NCI-H2196 (cell line): ENCODE measurements at regions not wholly inside any gene's neighbourhood (a gene's known extent, or its start where the extent isn't known, plus 50 kb on each side); places are given as distances from the start of the nearest gene placed in this dataset.
"Not testable (repeated sequence)": the region's sequence is repeated elsewhere in the genome, so short reads cannot be mapped to it uniquely, and the experiment has no call there.

Experiments used
- DNase-seq: peaks from one replicate; lab custom pipeline; 2025; ENCODE audit not compliant: unreplicated experiment; lab: John Stamatoyannopoulos, UW

GRCh38 chr1:83058327-83058726 lies 940.6 kb downstream of the TTLL7 start:
- DNase-seq, result no peak

DNA sequence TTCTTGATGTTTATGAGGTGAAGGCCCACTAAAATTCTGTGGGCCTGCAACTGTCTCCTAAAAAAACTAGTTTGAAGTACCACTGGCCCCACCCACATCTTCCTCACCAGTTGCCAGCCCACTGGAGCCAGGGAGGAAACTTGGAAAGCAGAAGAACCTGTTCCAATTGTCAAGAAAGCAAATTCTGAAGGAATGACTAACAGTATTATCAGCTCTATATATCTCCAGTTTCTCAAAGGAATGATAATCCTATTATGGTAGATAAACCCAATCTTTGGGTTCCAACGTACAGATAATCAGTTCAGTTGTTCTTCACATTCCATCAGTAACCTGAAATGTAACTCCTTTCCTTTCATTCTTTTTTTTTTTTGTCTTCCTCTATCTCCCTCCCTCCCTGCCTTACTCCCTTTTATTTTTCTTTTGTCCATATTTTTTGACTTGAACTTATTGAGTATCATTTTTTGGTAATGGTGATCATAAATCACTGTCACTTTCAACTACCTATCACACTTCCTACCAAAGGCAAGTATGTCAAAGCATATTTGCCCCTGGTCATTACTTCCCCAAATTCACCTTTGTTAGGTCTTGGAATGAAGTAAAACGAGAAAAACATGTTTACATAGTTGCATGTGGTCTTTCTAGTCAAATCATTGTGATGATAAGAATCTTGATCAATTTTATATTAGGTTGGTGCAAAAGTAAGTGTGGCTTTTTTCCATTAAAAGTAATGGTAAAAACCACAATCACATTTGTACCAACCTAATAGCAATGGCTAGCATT lies 943.4 kb downstream of the TTLL7 start:
- DNase-seq, result no peak

GRCh38 chr1:83053446-83053845 lies 945.5 kb downstream of the TTLL7 start:
- DNase-seq, result no peak

DNA sequence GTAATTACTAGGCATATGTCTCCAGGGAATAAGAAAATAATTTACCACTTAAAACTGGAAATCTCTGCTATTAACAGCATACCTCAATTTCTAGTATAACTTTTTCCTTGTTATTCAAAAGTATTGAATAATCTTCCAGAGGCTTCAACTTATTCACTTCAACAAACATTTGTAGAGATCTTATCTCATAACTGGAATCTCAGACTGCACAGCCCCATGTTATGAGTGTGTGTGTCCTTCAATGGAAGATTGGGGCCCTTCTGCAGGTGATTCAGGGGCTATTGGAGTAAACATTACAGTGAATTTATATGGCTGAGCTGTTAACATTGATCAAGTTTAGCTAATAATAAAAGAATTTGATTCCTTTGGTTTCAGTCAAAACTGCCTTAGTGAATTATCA lies 946.1 kb downstream of the TTLL7 start:
- no peak for DNase-seq

- not testable (repeated sequence) for DNase-seq
These were observed 947.9 kb downstream of the TTLL7 start for GRCh38 chr1:83051053-83051452.

- no peak for DNase-seq
These were observed 955.7 kb downstream of the TTLL7 start for GRCh38 chr1:83043244-83043643.

DNA sequence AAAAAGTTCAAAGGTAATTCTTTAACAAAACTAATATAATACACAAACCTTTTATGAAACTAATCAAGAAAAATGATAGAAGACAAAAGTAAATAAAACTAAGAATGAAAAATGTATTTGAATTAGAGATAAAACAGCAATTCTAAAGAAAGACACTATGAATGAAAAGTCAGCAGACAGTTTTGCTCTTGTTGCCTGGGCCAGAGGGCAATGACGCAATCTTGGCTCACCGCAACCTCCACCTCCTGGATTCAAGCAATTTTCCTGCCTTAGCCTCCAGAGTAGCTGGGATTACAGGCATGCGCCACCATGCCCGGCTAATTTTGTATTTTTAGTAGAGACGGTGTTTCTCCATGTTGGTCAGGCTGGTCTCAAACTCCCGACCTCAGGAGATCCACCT lies 959.8 kb downstream of the TTLL7 start:
- DNase-seq, result not testable (repeated sequence)

DNA sequence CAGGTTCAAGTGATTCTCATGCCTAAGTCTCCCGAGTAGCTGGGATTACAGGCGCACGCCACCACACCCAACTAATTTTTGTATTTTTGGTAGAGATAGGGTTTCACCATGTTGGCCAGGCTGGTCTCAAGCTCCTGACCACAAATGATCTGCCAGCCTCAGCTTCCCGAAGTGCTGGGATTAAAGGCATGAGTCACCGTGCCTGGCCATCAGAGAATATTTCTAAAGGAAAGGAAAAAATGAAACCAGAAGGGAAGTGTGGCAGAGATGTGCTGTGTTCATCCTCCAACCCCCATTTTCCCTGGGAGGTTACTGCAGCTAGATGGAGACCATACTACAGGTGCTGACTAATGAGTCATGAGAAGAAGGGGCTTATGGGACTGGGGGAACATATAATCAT lies 964.1 kb downstream of the TTLL7 start:
- DNase-seq, result no peak

- DNase-seq, result no peak
These were observed 965.2 kb downstream of the TTLL7 start for GRCh38 chr1:83033682-83034081.

DNA sequence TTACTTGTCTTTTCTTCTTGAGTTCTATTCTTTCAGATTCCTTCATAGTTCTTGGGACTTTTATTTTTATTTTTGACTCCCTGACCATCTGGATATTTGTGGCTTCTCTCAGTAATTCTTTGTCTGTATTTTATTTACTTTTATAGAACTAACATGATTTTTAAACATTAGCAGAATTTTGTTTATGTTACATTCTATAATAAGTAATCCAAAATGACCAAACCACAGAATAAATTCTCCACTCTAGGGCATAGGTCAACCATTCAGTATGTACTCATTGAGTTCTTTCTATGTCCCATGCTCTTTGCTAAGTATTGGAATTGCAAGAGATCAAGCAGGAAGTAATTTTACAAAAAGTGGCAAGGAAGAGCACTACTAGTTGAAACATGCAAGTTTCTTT lies 969.0 kb downstream of the TTLL7 start:
- no peak for DNase-seq

- DNase-seq, result no peak
These were observed 969.9 kb downstream of the TTLL7 start for GRCh38 chr1:83029050-83029449.

GRCh38 chr1:83028467-83028866 lies 970.5 kb downstream of the TTLL7 start:
- DNase-seq, result no peak

DNA sequence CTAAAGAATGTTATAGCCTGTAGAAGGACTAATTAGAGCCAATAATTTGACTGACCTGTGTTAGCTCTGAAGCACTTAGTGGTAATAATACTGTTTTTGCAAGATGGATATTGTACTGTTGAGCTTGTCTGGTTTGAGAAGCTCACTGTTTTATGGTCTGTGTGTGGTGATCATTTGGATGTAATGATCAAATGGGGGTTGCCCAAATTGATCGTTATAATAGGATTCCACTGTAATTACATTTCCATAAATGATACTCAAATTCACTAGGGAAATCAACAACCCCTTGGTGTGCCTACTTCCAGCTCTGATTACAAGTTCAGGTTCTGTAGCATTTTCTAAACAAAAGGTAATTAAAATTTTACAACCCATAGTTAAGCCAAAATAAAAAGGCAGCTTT lies 971.4 kb downstream of the TTLL7 start:
- no peak for DNase-seq

GRCh38 chr1:83026745-83027144 lies 972.2 kb downstream of the TTLL7 start:
- DNase-seq, result no peak

GRCh38 chr1:83024251-83024767 lies 974.6 kb downstream of the TTLL7 start:
- no peak for DNase-seq

DNA sequence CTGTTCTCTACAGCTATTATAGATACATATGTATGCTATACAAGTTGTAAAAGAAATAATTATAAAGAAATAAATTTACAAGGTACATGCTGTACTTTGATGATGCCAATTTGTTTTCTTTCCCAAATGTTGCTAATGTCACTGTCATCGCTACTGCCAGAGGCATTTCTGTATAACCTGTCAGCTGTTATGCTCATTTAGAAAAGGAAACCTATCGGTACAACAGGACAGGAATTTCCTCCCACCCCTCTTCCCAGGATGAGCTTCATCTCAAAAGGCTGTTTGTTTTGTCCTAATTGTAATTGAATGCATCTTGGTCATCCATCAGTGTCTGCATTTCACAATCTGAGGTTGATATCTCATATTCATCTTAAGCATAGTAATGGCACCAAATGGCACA lies 975.7 kb downstream of the TTLL7 start:
- DNase-seq, result no peak

- DNase-seq, result no peak
These were observed 976.7 kb downstream of the TTLL7 start for GRCh38 chr1:83022206-83022605.

DNA sequence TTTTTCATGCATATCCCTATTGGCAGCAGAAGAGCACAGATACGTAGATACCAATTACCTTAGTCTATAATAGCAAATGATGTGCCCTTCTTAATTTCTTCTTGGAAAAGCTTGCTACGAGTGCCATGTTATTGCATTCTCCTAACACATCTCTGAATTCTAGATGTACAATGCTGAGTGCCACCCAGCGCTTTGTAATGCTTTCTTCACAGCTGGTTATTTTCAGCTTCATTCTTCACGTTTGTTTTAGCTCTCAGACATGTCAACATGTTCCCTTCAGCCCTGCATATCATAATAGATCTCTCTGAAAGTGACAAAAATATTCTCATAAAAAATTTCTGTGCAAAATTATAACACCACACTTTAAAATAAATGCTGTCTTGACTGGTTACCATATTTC lies 981.2 kb downstream of the TTLL7 start:
- no peak for DNase-seq

- no peak for DNase-seq
These were observed 981.7 kb downstream of the TTLL7 start for GRCh38 chr1:83017276-83017675.

DNA sequence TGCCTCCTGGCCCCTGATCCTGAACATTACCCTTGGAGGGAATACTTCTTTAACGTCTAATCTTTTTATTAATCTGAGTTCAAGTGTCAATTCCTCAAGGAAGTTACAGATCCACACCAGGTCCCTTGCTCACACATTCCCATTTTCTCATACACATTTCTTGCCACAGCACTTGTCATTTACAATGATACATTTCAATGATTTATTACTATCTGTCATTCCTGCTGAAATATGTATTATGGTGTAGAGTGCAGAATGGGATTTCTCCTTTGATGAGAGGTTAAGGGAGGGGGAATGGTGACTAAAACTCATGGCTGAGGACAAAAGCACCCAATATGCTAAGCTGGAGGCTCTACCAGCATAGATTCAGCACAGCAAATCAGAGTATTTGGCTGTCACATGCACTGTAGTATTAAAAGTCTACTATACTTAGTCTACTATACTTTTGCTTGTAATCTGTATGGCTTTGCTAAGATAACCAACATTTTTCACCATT lies 982.5 kb downstream of the TTLL7 start:
- DNase-seq, result no peak

DNA sequence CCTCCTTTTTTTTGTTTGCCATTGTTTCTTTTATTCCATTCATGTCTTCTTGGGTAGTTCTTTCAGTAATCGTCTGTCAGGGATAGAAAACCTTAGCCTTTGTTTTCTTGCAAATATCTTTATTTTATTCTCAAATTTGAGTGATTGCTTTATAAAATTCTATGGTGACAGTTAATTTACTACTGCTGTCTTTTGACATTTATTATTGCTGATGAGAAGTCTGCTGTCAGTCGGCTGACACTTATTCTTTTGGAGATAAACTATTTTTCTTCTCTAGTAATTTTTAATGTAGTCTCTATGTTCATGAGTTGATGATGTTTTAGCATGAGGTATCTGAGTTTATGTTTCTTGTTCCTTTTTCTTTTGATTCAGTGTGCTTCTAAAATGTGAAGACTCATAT lies 983.8 kb downstream of the TTLL7 start:
- DNase-seq, result no peak

DNA sequence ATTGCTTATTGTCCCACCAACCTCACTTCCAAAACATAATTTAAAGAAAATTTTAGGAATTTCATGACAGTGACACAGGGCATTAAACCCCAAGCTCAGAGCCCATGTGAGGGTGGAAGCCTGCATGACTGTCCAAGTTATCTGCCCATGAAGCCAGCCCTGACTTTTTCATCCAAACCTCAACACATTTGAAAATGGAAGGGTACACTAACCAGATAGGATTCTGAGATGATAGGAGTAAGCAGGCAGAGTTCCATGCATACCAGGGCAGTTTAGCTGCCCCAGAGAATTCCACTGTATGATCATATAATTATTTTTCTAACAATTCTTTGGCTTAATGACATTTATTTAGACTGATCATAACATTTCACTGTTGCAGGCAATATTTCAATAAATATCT lies 986.0 kb downstream of the TTLL7 start:
- no peak for DNase-seq

DNA sequence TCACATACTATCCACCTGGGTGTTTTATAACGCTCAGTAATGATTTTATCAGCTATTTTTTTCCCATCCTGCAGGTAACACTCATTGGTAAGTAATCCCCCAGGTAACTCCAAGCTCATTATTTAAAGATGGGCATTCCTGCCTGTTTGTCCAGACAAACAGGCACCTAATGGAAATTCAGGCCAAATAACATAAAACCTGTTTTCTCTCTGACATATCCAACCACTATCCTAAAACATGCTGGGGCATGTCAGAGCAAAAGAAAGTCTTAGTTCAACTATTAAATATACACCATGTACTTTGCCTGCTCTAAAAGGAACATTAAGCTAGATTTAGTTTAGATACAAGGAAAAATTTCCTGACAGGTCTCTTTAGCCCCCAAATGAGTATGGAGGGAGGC lies 987.7 kb downstream of the TTLL7 start:
- DNase-seq, result no peak
